GM12892 (cell line): ENCODE measurements at regions not wholly inside any gene's neighbourhood (a gene's known extent, or its start where the extent isn't known, plus 50 kb on each side); places are given as distances from the start of the nearest gene placed in this dataset.

Experiments
- DNase-seq: peaks from one replicate; pipeline ENCODE4 v3.0.0; 2011; ENCODE audit not compliant: insufficient read length
- FAIRE-seq: peaks from 2 replicates; lab custom pipeline; 2011; peaks lifted over from hg19 to GRCh38; lab: Jason Lieb, UNC
- POLR2A ChIP-seq: IDR thresholded peaks from 2 replicates; pipeline ENCODE4 v1.6.1; 2011; ENCODE audit warnings: low read depth, low read length, control low read depth
- POLR2AphosphoS5 ChIP-seq: IDR thresholded peaks from 2 replicates; pipeline ENCODE4 v1.6.1; 2011; ENCODE audit warnings: low read depth, low read length, control low read depth
- TAF1 ChIP-seq: IDR thresholded peaks from 2 replicates; pipeline ENCODE4 v1.6.1; 2011; ENCODE audit warnings: low read depth, mild to moderate bottlenecking, control low read depth, low read length, borderline replicate concordance

- no peak for FAIRE-seq
- no peak for DNase-seq
- no peak for TF ChIP-seq TAF1
- no peak for TF ChIP-seq POLR2A
- no peak for TF ChIP-seq POLR2AphosphoS5
Observed at GRCh38 chr10:108688314-108688713, 1235.0 kb downstream of the XPNPEP1 start.

DNA sequence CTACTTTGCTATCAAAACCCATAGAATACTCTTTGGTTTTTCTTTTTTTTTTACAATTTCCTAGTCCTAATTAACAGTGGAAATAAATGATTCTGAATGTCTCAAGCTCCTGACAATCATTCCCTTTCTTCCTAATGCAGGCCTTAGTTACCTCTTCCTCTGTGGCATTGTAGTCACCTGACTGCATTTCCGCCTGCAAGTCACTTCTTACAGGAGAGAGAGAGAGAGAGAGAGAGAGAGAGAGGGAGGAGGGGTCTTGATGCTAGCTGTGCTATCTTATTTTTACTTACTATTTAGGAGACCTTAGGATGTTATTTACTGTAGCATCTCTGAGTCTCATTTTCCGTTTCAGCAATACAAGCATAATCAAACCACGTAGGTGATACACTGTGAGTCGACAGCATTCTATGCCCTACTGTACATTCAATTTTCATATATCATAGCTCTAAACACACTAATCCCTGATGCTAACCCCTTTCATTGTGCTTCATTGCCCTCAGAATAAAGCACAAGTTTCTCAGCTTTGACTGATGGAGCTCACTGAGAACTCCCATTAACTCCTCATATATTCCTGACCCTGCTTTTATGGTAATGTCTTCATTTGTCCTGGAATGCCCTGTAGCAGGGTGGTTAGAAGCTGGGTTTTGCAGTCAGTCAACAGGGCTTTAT lies 1237.3 kb downstream of the XPNPEP1 start:
- no peak for FAIRE-seq
- no peak for TF ChIP-seq TAF1
- TF ChIP-seq POLR2A, result no peak
- no peak for TF ChIP-seq POLR2AphosphoS5

DNA sequence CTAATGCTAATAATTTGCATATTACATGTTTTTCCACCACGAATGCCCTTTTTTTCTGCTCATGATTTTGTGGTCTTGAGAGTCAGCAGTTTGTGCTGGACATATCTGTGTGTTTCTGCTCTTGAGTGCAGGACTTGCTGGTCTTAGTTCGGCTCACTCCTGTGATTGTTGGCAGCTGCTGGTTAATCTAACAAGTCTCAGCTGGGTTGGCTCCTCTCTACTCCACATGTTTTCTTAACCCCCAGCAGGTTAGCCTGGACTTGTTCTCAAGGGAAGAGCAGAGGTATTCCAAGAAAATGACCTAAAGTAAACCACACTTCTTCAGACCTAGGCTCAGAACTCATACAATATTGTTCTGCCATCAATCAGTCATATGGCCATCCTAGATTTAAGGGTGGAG lies 1238.9 kb downstream of the XPNPEP1 start:
- DNase-seq (no peak), FAIRE-seq (no peak)
- TF ChIP-seq TAF1 (no peak), POLR2A (no peak), POLR2AphosphoS5 (no peak)

More for the DNA sequence above, 1237.3 kb downstream of the XPNPEP1 start:
- no peak for DNase-seq

GRCh38 chr10:108673741-108674140 lies 1249.6 kb downstream of the XPNPEP1 start:
- no peak for FAIRE-seq
- DNase-seq, result no peak
- TF ChIP-seq POLR2AphosphoS5 (no peak), POLR2A (no peak), TAF1 (no peak)

GRCh38 chr10:108663587-108663986 lies 1259.7 kb downstream of the XPNPEP1 start:
- FAIRE-seq (no peak), DNase-seq (no peak)
- TF ChIP-seq TAF1, result no peak

DNA sequence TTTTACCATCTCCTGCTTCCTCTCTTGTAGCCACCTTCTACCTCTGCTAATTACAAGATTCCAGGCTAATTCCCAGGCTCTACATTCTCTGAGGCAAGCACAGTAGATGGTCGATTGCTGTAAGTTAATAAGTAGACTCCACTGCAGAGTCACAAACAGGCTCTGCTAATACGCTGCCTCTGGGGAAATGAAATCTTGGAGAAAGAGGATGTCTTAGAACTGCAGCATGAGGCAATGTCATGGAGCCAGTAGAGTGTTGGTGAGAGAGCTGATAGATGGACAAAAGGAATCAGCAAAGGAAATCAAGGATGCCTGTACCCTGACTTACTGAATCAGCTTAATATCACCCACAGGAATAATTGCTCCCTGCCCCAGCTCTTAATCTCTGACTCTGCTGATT lies 1260.3 kb downstream of the XPNPEP1 start:
- DNase-seq, result no peak
- no peak for TF ChIP-seq POLR2A
- no peak for FAIRE-seq

DNA sequence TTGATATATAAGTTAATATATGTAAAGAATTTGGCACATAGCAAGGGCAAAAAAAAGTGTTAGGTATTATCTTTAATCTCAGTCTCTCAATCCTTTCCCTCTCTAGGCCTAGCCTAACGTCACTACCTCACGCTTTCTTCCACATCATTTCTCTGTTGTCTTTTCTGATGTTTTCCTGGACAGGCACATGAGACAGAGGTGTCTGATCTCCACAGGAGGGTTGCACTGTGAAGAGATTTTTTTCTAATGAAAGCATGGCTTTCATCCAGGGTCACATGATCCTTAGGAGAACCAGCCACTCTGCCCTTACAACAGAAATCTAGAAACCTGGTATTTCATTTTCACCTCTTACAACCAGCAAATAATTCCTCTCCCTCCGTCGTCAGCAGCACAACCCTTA lies 1268.3 kb downstream of the XPNPEP1 start:
- DNase-seq (no peak), FAIRE-seq (no peak)
- TF ChIP-seq TAF1, result no peak
- no peak for TF ChIP-seq POLR2A
- no peak for TF ChIP-seq POLR2AphosphoS5

- no peak for DNase-seq
- no peak for FAIRE-seq
- no peak for TF ChIP-seq POLR2A
- TF ChIP-seq POLR2AphosphoS5, result no peak
- no peak for TF ChIP-seq TAF1
Observed at GRCh38 chr10:108653531-108653930, 1269.8 kb downstream of the XPNPEP1 start.

- no peak for FAIRE-seq
- no peak for DNase-seq
- TF ChIP-seq POLR2AphosphoS5, result no peak
Observed at GRCh38 chr10:108639010-108639409, 1284.3 kb downstream of the XPNPEP1 start.

DNA sequence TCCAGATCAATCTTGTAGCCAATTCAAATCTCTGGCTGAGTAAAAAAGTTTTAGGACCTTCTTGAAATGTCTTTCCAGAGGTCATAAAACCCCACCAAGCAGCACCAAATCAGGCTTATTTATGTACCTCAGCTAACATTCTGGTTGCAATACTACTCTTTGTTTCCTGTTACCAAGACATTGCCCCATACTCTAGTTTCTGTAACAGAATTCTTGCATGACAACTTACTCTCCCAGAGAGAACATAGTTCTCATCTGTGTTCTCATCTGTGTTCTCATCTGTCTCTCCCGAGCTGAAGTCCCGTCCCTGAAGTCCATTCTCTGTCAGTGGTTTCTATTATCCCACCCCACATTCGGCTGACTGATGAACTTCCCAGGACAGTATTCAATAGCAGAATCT lies 1285.1 kb downstream of the XPNPEP1 start:
- TF ChIP-seq TAF1 (no peak), POLR2AphosphoS5 (no peak), POLR2A (no peak)
- FAIRE-seq (no peak), DNase-seq (no peak)

DNA sequence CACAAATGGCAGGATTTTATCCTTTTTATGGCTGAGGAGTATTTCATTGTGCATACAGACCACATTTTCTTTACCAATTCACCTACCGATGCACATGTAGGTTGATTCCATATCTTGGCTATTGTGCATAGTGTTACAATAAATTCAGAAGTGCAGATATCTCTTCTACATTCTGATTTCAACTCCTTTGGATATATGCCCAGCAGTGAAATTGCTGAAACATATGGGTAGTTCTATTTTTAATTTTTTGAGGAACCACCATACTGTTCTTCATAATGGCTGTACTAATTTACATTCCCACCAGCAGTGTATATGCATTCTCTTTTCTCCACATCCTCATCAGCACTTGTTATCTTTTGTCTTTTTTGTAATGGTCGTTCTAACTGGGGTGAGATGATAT lies 1290.3 kb downstream of the XPNPEP1 start:
- no peak for FAIRE-seq
- no peak for TF ChIP-seq POLR2A
- no peak for TF ChIP-seq POLR2AphosphoS5
- no peak for DNase-seq

DNA sequence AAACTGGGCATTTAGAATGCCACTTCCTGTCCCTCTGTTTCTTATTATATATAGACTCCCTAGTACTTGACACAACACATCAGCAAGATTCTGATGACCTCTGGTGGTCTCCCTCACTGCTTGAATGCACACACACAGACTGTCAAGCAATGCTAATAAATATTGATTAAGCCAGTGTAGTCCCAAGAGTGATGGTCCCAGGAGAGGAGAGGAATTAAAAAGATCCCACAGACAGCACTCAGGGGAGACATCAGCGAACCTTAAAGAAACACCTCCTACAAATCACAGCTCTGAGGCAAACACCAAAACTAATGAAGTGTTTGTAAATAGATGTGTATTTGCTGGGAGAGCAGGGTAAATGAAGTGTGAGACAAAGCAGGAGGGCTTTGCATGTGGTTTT lies 1291.2 kb downstream of the XPNPEP1 start:
- no peak for FAIRE-seq
- TF ChIP-seq TAF1 (no peak), POLR2A (no peak), POLR2AphosphoS5 (no peak)
- DNase-seq, result no peak

GRCh38 chr10:108631332-108631731 lies 1292.0 kb downstream of the XPNPEP1 start:
- TF ChIP-seq POLR2A (no peak), POLR2AphosphoS5 (no peak), TAF1 (no peak)
- DNase-seq, result no peak
- no peak for FAIRE-seq

- TF ChIP-seq POLR2A, result no peak
- TF ChIP-seq POLR2AphosphoS5, result no peak
- no peak for TF ChIP-seq TAF1
- DNase-seq (no peak), FAIRE-seq (no peak)
Observed at GRCh38 chr10:108629834-108630233, 1293.5 kb downstream of the XPNPEP1 start.
